AG09309 (cell line): ENCODE measurements at regions not wholly inside any gene's neighbourhood (a gene's known extent, or its start where the extent isn't known, plus 50 kb on each side); places are given as distances from the start of the nearest gene placed in this dataset.

Source experiments
- DNase-seq: peaks from one replicate; pipeline ENCODE4 v3.0.0-alpha.2; 2010; ENCODE audit warnings: low read depth
- H3K4me3 ChIP-seq: 2 replicates; pipeline ENCODE4 v1.5.1; 2011; ENCODE audit warnings: mild to moderate bottlenecking, low read depth, low read length, moderate library complexity; ENCODE audit not compliant: control insufficient read depth
- CTCF ChIP-seq: IDR thresholded peaks from 2 replicates; pipeline ENCODE4 v1.5.1; 2011; ENCODE audit warnings: mild to moderate bottlenecking, low read depth, low read length, inconsistent platforms; ENCODE audit not compliant: insufficient read depth, control insufficient read depth; ENCODE audit errors: missing control alignments

GRCh38 chr2:2542316-2542715, 211.2 kb upstream of the MYT1L start:
- no peak for DNase-seq
- TF ChIP-seq CTCF = no peak
- no peak overlapping the region for H3K4me3 ChIP-seq

- DNase-seq = no peak
- H3K4me3 ChIP-seq = no peak overlapping the region
- no peak for TF ChIP-seq CTCF
Observed at GRCh38 chr2:2540406-2540805, 209.3 kb upstream of the MYT1L start.

GRCh38 chr2:2536416-2537056, 205.5 kb upstream of the MYT1L start:
- H3K4me3 ChIP-seq = no peak overlapping the region
- no peak for DNase-seq
- no peak for TF ChIP-seq CTCF

- no peak for DNase-seq
- H3K4me3 ChIP-seq = no peak overlapping the region
Observed at GRCh38 chr2:2530334-2530733, 199.3 kb upstream of the MYT1L start.

GRCh38 chr2:2528846-2529245, 197.8 kb upstream of the MYT1L start:
- H3K4me3 ChIP-seq = no peak overlapping the region
- TF ChIP-seq CTCF = no peak
- DNase-seq = no peak

More at GRCh38 chr2:2530334-2530733, 199.3 kb upstream of the MYT1L start:
- TF ChIP-seq CTCF = no peak

- no peak for DNase-seq
- no peak overlapping the region for H3K4me3 ChIP-seq
- TF ChIP-seq CTCF = no peak
Observed at GRCh38 chr2:2527148-2527547, 196.1 kb upstream of the MYT1L start.
